Mesendoderm (in vitro differentiated cells): ENCODE measurements at regions not wholly inside any gene's neighbourhood (a gene's known extent, or its start where the extent isn't known, plus 50 kb on each side); places are given as distances from the start of the nearest gene placed in this dataset.

Experiments
- DNase-seq: peaks from one replicate; pipeline ENCODE4 v3.0.0; 2013
- H2AK5ac ChIP-seq: 2 replicates; pipeline ENCODE4 v1.6.1; 2013; ENCODE audit warnings: low read length, inconsistent platforms
- H2BK120ac ChIP-seq: 2 replicates; pipeline ENCODE4 v1.6.1; 2013; ENCODE audit warnings: low read depth, mild to moderate bottlenecking, low read length, moderate library complexity, mixed read lengths
- H2BK15ac ChIP-seq: replicated peaks from 2 replicates; pipeline ENCODE4 v1.6.1; 2013; ENCODE audit warnings: low read depth, mild to moderate bottlenecking, moderate library complexity
- H2BK5ac ChIP-seq: 2 replicates; pipeline ENCODE4 v1.6.1; 2013; ENCODE audit warnings: low read length, inconsistent platforms
- H3K18ac ChIP-seq: 2 replicates; pipeline ENCODE4 v1.6.1; 2013; ENCODE audit warnings: mild to moderate bottlenecking, low read length, mixed read lengths
- H3K23ac ChIP-seq: one replicate; pipeline ENCODE4 v1.6.1; 2013; ENCODE audit warnings: low read length
- H3K27ac ChIP-seq: 2 replicates; pipeline ENCODE4 v1.5.1; 2013; ENCODE audit warnings: low read depth, mild to moderate bottlenecking, inconsistent platforms, low read length, moderate library complexity
- H3K27me3 ChIP-seq: 2 replicates; pipeline ENCODE4 v1.6.1; 2013; ENCODE audit warnings: low read length, control low read depth, mild to moderate bottlenecking, inconsistent platforms; ENCODE audit not compliant: insufficient read depth, poor library complexity
- H3K36me3 ChIP-seq: 2 replicates; pipeline ENCODE4 v1.6.1; 2013; ENCODE audit warnings: low read length, inconsistent platforms; ENCODE audit not compliant: control insufficient read depth, insufficient read depth
- H3K4ac ChIP-seq: one replicate; pipeline ENCODE4 v1.6.1; 2013; ENCODE audit warnings: low read depth, mild to moderate bottlenecking, low read length, moderate library complexity
- H3K4me1 ChIP-seq: 2 replicates; pipeline ENCODE4 v1.6.1; 2013; ENCODE audit warnings: low read depth, low read length, inconsistent platforms; ENCODE audit not compliant: control insufficient read depth
- H3K4me2 ChIP-seq: 2 replicates; pipeline ENCODE4 v1.6.1; 2013; ENCODE audit warnings: low read length
- H3K4me3 ChIP-seq: 2 replicates; pipeline ENCODE4 v1.5.1; 2013; ENCODE audit warnings: mild to moderate bottlenecking, low read length
- H3K56ac ChIP-seq: one replicate; pipeline ENCODE4 v1.6.1; 2013; ENCODE audit warnings: low read length
- H3K79me1 ChIP-seq: 2 replicates; pipeline ENCODE4 v1.6.1; 2013; ENCODE audit warnings: low read length, inconsistent platforms
- H3K79me2 ChIP-seq: 2 replicates; pipeline ENCODE4 v1.6.1; 2013; ENCODE audit warnings: mild to moderate bottlenecking, low read length; ENCODE audit not compliant: control insufficient read depth, insufficient read depth
- H3K9ac ChIP-seq: 2 replicates; pipeline ENCODE4 v1.6.1; 2013; ENCODE audit warnings: low read length, inconsistent platforms
- H4K5ac ChIP-seq: one replicate; pipeline ENCODE4 v1.6.1; 2013; ENCODE audit warnings: low read length
- H4K8ac ChIP-seq: one replicate; pipeline ENCODE4 v1.6.1; 2013; ENCODE audit warnings: low read depth, mild to moderate bottlenecking, control low read depth, low read length, moderate library complexity
- WGBS: extraction: QIAGEN DNeasy Blood & Tissue Kit; methylation state at CpG from one replicate; pipeline ENCODE4 v1.1.7; 2013; ENCODE audit warnings: low lambda C conversion rate, missing lambda C conversion rate; ENCODE audit not compliant: insufficient coverage; ENCODE audit errors: extremely low coverage; 5-methylcytosine and 5-hydroxymethylcytosine counted together

- no peak for DNase-seq
- Histone ChIP-seq H3K27ac (no peak overlapping the region), H3K79me2 (no peaks in the 10 kb centered on the region), H3K4me3 (no peak overlapping the region), H2AK5ac (no peak overlapping the region), H3K4me2 (no peak overlapping the region), H3K18ac (no peak overlapping the region), H3K23ac (no peak overlapping the region), H4K5ac (no peak overlapping the region), H3K4me1 (no peaks in the 10 kb centered on the region), H3K4ac (no peak overlapping the region), H3K27me3 (no peaks in the 10 kb centered on the region), H3K79me1 (no peaks in the 10 kb centered on the region), H3K9ac (no peak overlapping the region), H2BK120ac (no peak overlapping the region), H2BK15ac (no peak overlapping the region), H3K36me3 (no peaks in the 10 kb centered on the region), H3K56ac (no peak overlapping the region), H2BK5ac (no peak overlapping the region), H4K8ac (no peak overlapping the region)
- no CpG with 5 or more reads among the region's 2 CpGs for WGBS
Measured at GRCh38 chr16:26740771-26741170, 326.0 kb upstream of the C16orf82 start.

- H2BK15ac ChIP-seq = no peak overlapping the region
- no peak overlapping the region for H2AK5ac ChIP-seq
- no peak overlapping the region for H4K8ac ChIP-seq
- H3K36me3 ChIP-seq = no peaks in the 10 kb centered on the region
- H3K4ac ChIP-seq = no peak overlapping the region
- no peak overlapping the region for H3K4me3 ChIP-seq
- H3K9ac ChIP-seq = no peak overlapping the region
- no peak overlapping the region for H3K27ac ChIP-seq
- no peaks in the 10 kb centered on the region for H3K79me2 ChIP-seq
- no peaks in the 10 kb centered on the region for H3K4me1 ChIP-seq
- no peak for DNase-seq
- no peak overlapping the region for H3K56ac ChIP-seq
- WGBS = no CpG with 5 or more reads among the region's 2 CpGs
- H2BK120ac ChIP-seq = no peak overlapping the region
- H3K23ac ChIP-seq = no peak overlapping the region
- no peaks in the 10 kb centered on the region for H3K79me1 ChIP-seq
- H4K5ac ChIP-seq = no peak overlapping the region
- H3K18ac ChIP-seq = no peak overlapping the region
- H3K27me3 ChIP-seq = peaks cover 6% of the 10 kb centered on the region
- no peak overlapping the region for H3K4me2 ChIP-seq
- no peak overlapping the region for H2BK5ac ChIP-seq
Measured at GRCh38 chr16:26742040-26742439, 324.7 kb upstream of the C16orf82 start.

GRCh38 chr16:26744430-26744829, 322.3 kb upstream of the C16orf82 start:
- H3K56ac ChIP-seq = no peak overlapping the region
- no peak overlapping the region for H2BK15ac ChIP-seq
- no peaks in the 10 kb centered on the region for H3K79me1 ChIP-seq
- no peak overlapping the region for H4K8ac ChIP-seq
- H3K4me1 ChIP-seq = no peaks in the 10 kb centered on the region
- no peak for DNase-seq
- no peak overlapping the region for H3K4me2 ChIP-seq
- no peaks in the 10 kb centered on the region for H3K36me3 ChIP-seq
- H2AK5ac ChIP-seq = no peak overlapping the region
- no peak overlapping the region for H3K23ac ChIP-seq
- no peak overlapping the region for H3K18ac ChIP-seq
- no peaks in the 10 kb centered on the region for H3K79me2 ChIP-seq
- no peak overlapping the region for H2BK120ac ChIP-seq
- H3K4ac ChIP-seq = no peak overlapping the region
- no peak overlapping the region for H2BK5ac ChIP-seq
- H4K5ac ChIP-seq = no peak overlapping the region
- no CpG with 5 or more reads among the region's 5 CpGs for WGBS
- H3K27me3 ChIP-seq = peaks cover 10% of the 10 kb centered on the region
- H3K4me3 ChIP-seq = no peak overlapping the region
- no peak overlapping the region for H3K27ac ChIP-seq
- H3K9ac ChIP-seq = no peak overlapping the region

- Histone ChIP-seq H3K36me3 (no peaks in the 10 kb centered on the region), H2AK5ac (no peak overlapping the region), H3K27me3 (peaks cover 10% of the 10 kb centered on the region), H3K4me3 (no peak overlapping the region), H3K18ac (no peak overlapping the region), H3K27ac (no peak overlapping the region), H3K23ac (no peak overlapping the region), H3K79me1 (no peaks in the 10 kb centered on the region), H3K56ac (no peak overlapping the region), H3K4ac (no peak overlapping the region), H3K79me2 (no peaks in the 10 kb centered on the region), H4K8ac (no peak overlapping the region), H2BK5ac (no peak overlapping the region), H3K9ac (no peak overlapping the region), H3K4me1 (no peaks in the 10 kb centered on the region), H2BK120ac (no peak overlapping the region), H4K5ac (no peak overlapping the region), H3K4me2 (no peak overlapping the region), H2BK15ac (no peak overlapping the region)
- no CpG with 5 or more reads among the region's 4 CpGs for WGBS
- DNase-seq = no peak
Measured at GRCh38 chr16:26747760-26748159, 319.0 kb upstream of the C16orf82 start.

GRCh38 chr16:26749072-26749471, 317.7 kb upstream of the C16orf82 start:
- no peak overlapping the region for H2AK5ac ChIP-seq
- no peaks in the 10 kb centered on the region for H3K79me2 ChIP-seq
- WGBS = no CpG with 5 or more reads among the region's 2 CpGs

GRCh38 chr16:26752166-26752565, 314.6 kb upstream of the C16orf82 start:
- Histone ChIP-seq H2BK5ac (no peak overlapping the region), H3K4me2 (no peak overlapping the region), H3K18ac (no peak overlapping the region), H3K79me2 (no peaks in the 10 kb centered on the region), H3K4ac (no peak overlapping the region), H4K5ac (no peak overlapping the region), H3K9ac (no peak overlapping the region), H4K8ac (no peak overlapping the region), H3K27me3 (peaks cover 3% of the 10 kb centered on the region), H2BK120ac (no peak overlapping the region), H3K23ac (no peak overlapping the region), H3K4me3 (no peak overlapping the region), H3K79me1 (no peaks in the 10 kb centered on the region), H3K36me3 (no peaks in the 10 kb centered on the region), H3K4me1 (no peaks in the 10 kb centered on the region), H3K56ac (no peak overlapping the region), H2BK15ac (no peak overlapping the region), H3K27ac (no peak overlapping the region), H2AK5ac (no peak overlapping the region)
- WGBS = no CpG with 5 or more reads among the region's 2 CpGs
- no peak for DNase-seq

More at GRCh38 chr16:26749072-26749471, 317.7 kb upstream of the C16orf82 start:
- no peak overlapping the region for H3K56ac ChIP-seq
- no peak overlapping the region for H3K4ac ChIP-seq
- no peaks in the 10 kb centered on the region for H3K36me3 ChIP-seq
- no peak overlapping the region for H3K9ac ChIP-seq
- DNase-seq = no peak
- H3K4me3 ChIP-seq = no peak overlapping the region
- H3K18ac ChIP-seq = no peak overlapping the region
- peaks cover 10% of the 10 kb centered on the region for H3K27me3 ChIP-seq
- no peak overlapping the region for H2BK5ac ChIP-seq
- H3K4me2 ChIP-seq = no peak overlapping the region
- no peak overlapping the region for H4K8ac ChIP-seq
- H2BK120ac ChIP-seq = no peak overlapping the region
- H3K4me1 ChIP-seq = no peaks in the 10 kb centered on the region
- H2BK15ac ChIP-seq = no peak overlapping the region
- no peak overlapping the region for H3K27ac ChIP-seq
- no peak overlapping the region for H4K5ac ChIP-seq
- H3K79me1 ChIP-seq = no peaks in the 10 kb centered on the region
- no peak overlapping the region for H3K23ac ChIP-seq
